ENCODE measurements at regions not wholly inside any gene's neighbourhood (a gene's known extent, or its start where the extent isn't known, plus 50 kb on each side); places are given as distances from the start of the nearest gene placed in this dataset.

- Mint-ChIP-seq H3K27ac (no peak overlapping the region), H3K36me3 (ENCODE audit: insufficient read depth in 1 of 3, low read depth in 3 of 3) (peaks cover 0 to 12% (median 7%) of the 10 kb centered on the region in 3 experiments)
These were observed 628.6 kb downstream of the BCOR start for GRCh38 chrX:39469126-39469525.

More at GRCh38 chrX:39469126-39469525, 628.6 kb downstream of the BCOR start:
- no peaks in the 10 kb centered on the region for H3K4me1 ChIP-seq (ENCODE audit: insufficient read depth, low read length)
- TF ChIP-seq, protein P1, sequence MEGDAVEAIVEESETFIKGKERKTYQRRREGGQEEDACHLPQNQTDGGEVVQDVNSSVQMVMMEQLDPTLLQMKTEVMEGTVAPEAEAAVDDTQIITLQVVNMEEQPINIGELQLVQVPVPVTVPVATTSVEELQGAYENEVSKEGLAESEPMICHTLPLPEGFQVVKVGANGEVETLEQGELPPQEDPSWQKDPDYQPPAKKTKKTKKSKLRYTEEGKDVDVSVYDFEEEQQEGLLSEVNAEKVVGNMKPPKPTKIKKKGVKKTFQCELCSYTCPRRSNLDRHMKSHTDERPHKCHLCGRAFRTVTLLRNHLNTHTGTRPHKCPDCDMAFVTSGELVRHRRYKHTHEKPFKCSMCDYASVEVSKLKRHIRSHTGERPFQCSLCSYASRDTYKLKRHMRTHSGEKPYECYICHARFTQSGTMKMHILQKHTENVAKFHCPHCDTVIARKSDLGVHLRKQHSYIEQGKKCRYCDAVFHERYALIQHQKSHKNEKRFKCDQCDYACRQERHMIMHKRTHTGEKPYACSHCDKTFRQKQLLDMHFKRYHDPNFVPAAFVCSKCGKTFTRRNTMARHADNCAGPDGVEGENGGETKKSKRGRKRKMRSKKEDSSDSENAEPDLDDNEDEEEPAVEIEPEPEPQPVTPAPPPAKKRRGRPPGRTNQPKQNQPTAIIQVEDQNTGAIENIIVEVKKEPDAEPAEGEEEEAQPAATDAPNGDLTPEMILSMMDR (conservative IDR thresholded peaks at IDR 0.05): no peak
- H2BK15ac ChIP-seq (ENCODE audit: low read depth, low read length): no peak overlapping the region
- DNase-seq: no peak
- H2AK5ac ChIP-seq (ENCODE audit: insufficient read length, low read length): no peak overlapping the region
- H3T11ph ChIP-seq (ENCODE audit: low read length): no peak overlapping the region
- no peak overlapping the region for H2BK20ac ChIP-seq (ENCODE audit: low read depth, low read length, poor library complexity, severe bottlenecking)
- H3K23ac ChIP-seq (ENCODE audit: insufficient read length, low read depth, low read length): no peak overlapping the region
- no peaks in the 10 kb centered on the region for H3K23me2 ChIP-seq (ENCODE audit: insufficient read length, low read depth, low read length, poor library complexity, severe bottlenecking)
- H4K91ac ChIP-seq (ENCODE audit: insufficient read length, low read depth, low read length): no peak overlapping the region
- no peak overlapping the region for H3K14ac ChIP-seq (ENCODE audit: insufficient read depth, low read length)
- H2BK120ac ChIP-seq (ENCODE audit: low read depth, low read length, poor library complexity, severe bottlenecking): no peak overlapping the region
- H3K56ac ChIP-seq (ENCODE audit: insufficient read length, low read depth, low read length): no peak overlapping the region
- no peak overlapping the region for H2BK5ac ChIP-seq (ENCODE audit: insufficient read length, low read length)
- H3K4me1 Mint-ChIP-seq: no peaks in the 10 kb centered on the region
- no peaks in the 10 kb centered on the region for H3K79me2 ChIP-seq (ENCODE audit: insufficient read depth, low read length)
- no peak overlapping the region for H3K27ac ChIP-seq (ENCODE audit: insufficient read length, low read depth, low read length)
- peaks cover 7% of the 10 kb centered on the region for H3K27me3 Mint-ChIP-seq (ENCODE audit: low read depth)
- H3K79me1 ChIP-seq (ENCODE audit: insufficient read depth, low read depth, low read length, poor library complexity, severe bottlenecking): no peaks in the 10 kb centered on the region
- H4K5ac ChIP-seq (ENCODE audit: insufficient read length, low read depth, low read length): no peak overlapping the region
- no peak overlapping the region for H3K18ac ChIP-seq (ENCODE audit: insufficient read length, low read depth, low read length)
- no peaks in the 10 kb centered on the region for H3K27me3 ChIP-seq (ENCODE audit: insufficient read depth, low read length)
- H2BK12ac ChIP-seq (ENCODE audit: insufficient read length, low read depth, low read length): no peak overlapping the region
- H3K9ac ChIP-seq (ENCODE audit: extremely low read depth, insufficient read length, low read length): no peak overlapping the region
- no peak overlapping the region for H4K8ac ChIP-seq (replicated peaks; ENCODE audit: insufficient read length, low read depth, low read length)
- no peaks in the 10 kb centered on the region for H4K20me1 ChIP-seq (ENCODE audit: control insufficient read depth, insufficient read depth, insufficient read length)
- H3K4me2 ChIP-seq (ENCODE audit: insufficient read depth, insufficient read length, low read length): no peak overlapping the region
- peaks cover 56 to 69% of the 10 kb centered on the region in 2 experiments for H3K9me3 Mint-ChIP-seq
- no peak overlapping the region for H2AFZ ChIP-seq (ENCODE audit: low read length)
- no peak overlapping the region for H3K4me3 Mint-ChIP-seq
- no peaks in the 10 kb centered on the region for H3K9me3 ChIP-seq (ENCODE audit: control insufficient read depth, low read depth, low read length)
- no CpG with 5 or more reads among the region's 4 CpGs for WGBS (ENCODE audit: extremely low coverage, insufficient read length, low lambda C conversion rate)
- H3K4ac ChIP-seq (ENCODE audit: low read depth, low read length): no peak overlapping the region

Measured in H9 (cell line).